Breast epithelium (tissue), 3 donors: ENCODE measurements at regions not wholly inside any gene's neighbourhood (a gene's known extent, or its start where the extent isn't known, plus 50 kb on each side); places are given as distances from the start of the nearest gene placed in this dataset.

Source experiments
- POLR2A ChIP-seq: fragments of 450-650 bp; IDR thresholded peaks from one replicate; pipeline ENCODE4 v1.6.1; 2016; ENCODE audit warnings: antibody characterized with exemption, mild to moderate bottlenecking, moderate library complexity
- POLR2AphosphoS5 ChIP-seq, 3 donors: sonication (generic); formaldehyde crosslinking; IDR thresholded peaks; one replicate each; pipeline ENCODE4 v1.6.1; 2017; ENCODE audit warnings: antibody characterized with exemption in 3 of 3
- TF ChIP-seq, protein P1 (sequence below), 3 donors: fragments of 450-650 bp; IDR thresholded peaks; one replicate each; pipeline ENCODE4 v1.5.1; 2016 to 2017; ENCODE audit warnings: antibody characterized with exemption in 3 of 3, mild to moderate bottlenecking in 3 of 3, moderate library complexity in 3 of 3

GRCh38 chr18:56210520-56210919, 427.9 kb downstream of the TXNL1 start:
- TF ChIP-seq POLR2A, result no peak
- TF ChIP-seq, protein P1, sequence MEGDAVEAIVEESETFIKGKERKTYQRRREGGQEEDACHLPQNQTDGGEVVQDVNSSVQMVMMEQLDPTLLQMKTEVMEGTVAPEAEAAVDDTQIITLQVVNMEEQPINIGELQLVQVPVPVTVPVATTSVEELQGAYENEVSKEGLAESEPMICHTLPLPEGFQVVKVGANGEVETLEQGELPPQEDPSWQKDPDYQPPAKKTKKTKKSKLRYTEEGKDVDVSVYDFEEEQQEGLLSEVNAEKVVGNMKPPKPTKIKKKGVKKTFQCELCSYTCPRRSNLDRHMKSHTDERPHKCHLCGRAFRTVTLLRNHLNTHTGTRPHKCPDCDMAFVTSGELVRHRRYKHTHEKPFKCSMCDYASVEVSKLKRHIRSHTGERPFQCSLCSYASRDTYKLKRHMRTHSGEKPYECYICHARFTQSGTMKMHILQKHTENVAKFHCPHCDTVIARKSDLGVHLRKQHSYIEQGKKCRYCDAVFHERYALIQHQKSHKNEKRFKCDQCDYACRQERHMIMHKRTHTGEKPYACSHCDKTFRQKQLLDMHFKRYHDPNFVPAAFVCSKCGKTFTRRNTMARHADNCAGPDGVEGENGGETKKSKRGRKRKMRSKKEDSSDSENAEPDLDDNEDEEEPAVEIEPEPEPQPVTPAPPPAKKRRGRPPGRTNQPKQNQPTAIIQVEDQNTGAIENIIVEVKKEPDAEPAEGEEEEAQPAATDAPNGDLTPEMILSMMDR (IDR thresholded peaks at IDR 0.05), result no peak
- no peak for TF ChIP-seq POLR2AphosphoS5 (IDR thresholded peaks at IDR 0.05)
